Activated CD4-positive, alpha-beta T cell treated with anti-CD3 and anti-CD28 coated beads, Interleukin-2, amount 10 ng/mL, durations not matched to agents 7 days and 5 days (primary cell): ENCODE measurements at regions not wholly inside any gene's neighbourhood (a gene's known extent, or its start where the extent isn't known, plus 50 kb on each side); places are given as distances from the start of the nearest gene placed in this dataset.

Experiments
- CTCF ChIA-PET: fragments of 350-600 bp; sonication (Branson Sonifier 250); formaldehyde crosslinking; loops from one replicate; lab custom pipeline; 2021; ENCODE audit warnings: antibody characterized with exemption; lab: Charles Lee
- POLR2A ChIA-PET: fragments of 350-600 bp; sonication (Branson Sonifier 250); formaldehyde crosslinking; loops from one replicate; lab custom pipeline; 2021; ENCODE audit warnings: antibody characterized with exemption; lab: Charles Lee
- DNase-seq: peaks from one replicate; pipeline ENCODE4 v3.0.0-alpha.2; 2020
- H3K27ac Mint-ChIP-seq: one replicate; pipeline ENCODE4 v1.8.0; 2021; ENCODE audit warnings: mild to moderate bottlenecking, moderate library complexity, mixed read lengths
- H3K27me3 Mint-ChIP-seq: one replicate; pipeline ENCODE4 v1.8.0; 2021; ENCODE audit warnings: mixed read lengths
- H3K36me3 Mint-ChIP-seq: one replicate; pipeline ENCODE4 v1.8.0; 2021; ENCODE audit warnings: low read depth, mixed read lengths
- H3K4me1 Mint-ChIP-seq: one replicate; pipeline ENCODE4 v1.8.0; 2021; ENCODE audit warnings: mixed read lengths
- H3K4me3 Mint-ChIP-seq: one replicate; pipeline ENCODE4 v1.8.0; 2021; ENCODE audit warnings: mild to moderate bottlenecking, moderate library complexity, mixed read lengths
- H3K9me3 Mint-ChIP-seq: one replicate; pipeline ENCODE4 v1.8.0; 2021; ENCODE audit warnings: mixed read lengths

DNA sequence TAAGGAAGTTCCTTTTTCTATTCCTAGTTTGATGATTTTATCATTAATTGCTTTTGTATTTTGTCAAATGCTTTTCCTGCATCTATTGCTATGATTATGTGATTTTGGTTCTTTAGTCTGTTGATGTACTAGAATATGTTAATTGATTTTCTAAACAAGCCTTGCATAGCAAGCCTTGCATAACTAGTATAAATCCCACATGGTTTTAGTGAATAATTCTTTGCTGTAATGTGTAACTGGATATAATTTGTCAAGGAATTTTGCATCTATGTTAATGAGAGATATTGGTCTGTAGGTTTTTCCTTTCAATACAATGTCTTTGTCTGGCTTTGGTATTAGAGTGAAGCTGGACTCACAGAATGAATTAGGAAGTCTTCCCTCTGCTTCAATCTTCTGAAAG, 460.2 kb downstream of the LTN1 start:
- H3K9me3 Mint-ChIP-seq: no peaks in the 10 kb centered on the region
- H3K27ac Mint-ChIP-seq: no peak overlapping the region
- H3K4me1 Mint-ChIP-seq: no peaks in the 10 kb centered on the region
- ChIA-PET CTCF (no interaction called here), POLR2A (no interaction called here)
- DNase-seq: no peak
- H3K36me3 Mint-ChIP-seq: no peaks in the 10 kb centered on the region
- no peak overlapping the region for H3K4me3 Mint-ChIP-seq
- peaks cover 14% of the 10 kb centered on the region for H3K27me3 Mint-ChIP-seq

DNA sequence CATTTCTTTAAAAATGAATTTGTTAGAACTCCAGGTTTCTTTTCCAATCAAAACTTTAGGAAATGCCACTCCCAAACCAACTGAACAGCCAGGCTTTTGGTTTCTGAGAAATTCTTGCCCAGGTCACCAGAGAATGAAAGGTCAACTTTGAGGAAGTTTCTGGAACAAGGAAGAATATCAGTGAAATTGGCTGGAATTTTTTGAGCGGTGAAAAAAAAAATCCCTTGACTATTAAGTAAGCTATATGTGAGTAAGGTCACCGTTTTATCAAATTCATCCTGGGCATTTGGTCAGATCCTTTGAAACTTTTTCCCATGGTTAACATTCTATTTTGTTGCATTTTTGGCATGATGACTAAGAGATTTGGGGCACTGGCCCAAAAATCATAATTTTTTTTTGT, 469.3 kb downstream of the LTN1 start:
- ChIA-PET CTCF (interaction anchor here (0.6 kb wide), 1 partner anchor 267 kb away, joined by 3 read pairs; no protein-coding TSS in a partner anchor), POLR2A (no interaction called here)
- H3K4me3 Mint-ChIP-seq: no peak overlapping the region
- H3K36me3 Mint-ChIP-seq: no peaks in the 10 kb centered on the region
- peaks cover 4% of the 10 kb centered on the region for H3K27me3 Mint-ChIP-seq
- no peaks in the 10 kb centered on the region for H3K9me3 Mint-ChIP-seq
- no peak for DNase-seq
- no peak overlapping the region for H3K27ac Mint-ChIP-seq
- no peaks in the 10 kb centered on the region for H3K4me1 Mint-ChIP-seq

DNA sequence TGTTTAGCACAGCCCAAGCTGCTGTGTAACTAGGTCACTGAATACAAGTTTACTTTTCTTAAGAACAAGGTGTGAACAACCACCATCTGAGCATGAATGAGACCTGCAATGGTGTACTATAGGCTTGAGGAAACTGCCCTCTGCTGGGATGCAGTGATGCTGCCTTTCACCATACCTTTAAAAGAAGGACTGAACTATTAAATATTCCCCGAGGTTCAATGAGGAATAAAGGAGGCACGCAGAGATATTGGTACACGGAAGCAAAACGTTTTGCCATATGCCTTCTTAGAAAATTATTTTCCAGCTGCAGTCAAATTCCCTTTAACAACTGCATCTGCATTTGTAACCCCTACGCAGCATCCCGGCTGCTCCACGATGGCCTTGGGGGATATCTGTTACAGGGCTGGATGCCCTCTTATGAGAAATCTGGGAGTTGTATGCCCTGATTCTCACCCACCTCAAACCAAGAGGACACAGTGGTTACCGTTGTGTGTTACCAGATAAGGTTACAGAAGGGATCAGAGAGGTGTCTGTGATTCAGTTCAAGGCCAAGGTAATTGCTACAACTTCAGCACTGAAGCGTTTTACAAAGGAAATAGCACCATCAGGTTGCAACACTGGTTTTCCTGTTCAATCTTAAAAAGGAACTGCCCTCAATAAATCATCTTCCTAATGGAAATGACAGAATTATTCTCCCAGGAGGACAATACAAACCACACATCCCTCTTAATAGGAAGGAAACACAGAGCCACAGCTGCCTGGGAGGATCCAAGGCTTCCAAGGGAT, 470.5 kb downstream of the LTN1 start:
- Mint-ChIP-seq H3K27ac (no peak overlapping the region), H3K27me3 (peaks cover 4% of the 10 kb centered on the region), H3K4me3 (no peak overlapping the region), H3K9me3 (no peaks in the 10 kb centered on the region), H3K36me3 (no peaks in the 10 kb centered on the region), H3K4me1 (no peaks in the 10 kb centered on the region)
- no peak for DNase-seq
- ChIA-PET CTCF (interaction anchor here (1.2 kb wide), 1 partner anchor 224 kb away, joined by 3 read pairs; no protein-coding TSS in a partner anchor), POLR2A (no interaction called here)

DNA sequence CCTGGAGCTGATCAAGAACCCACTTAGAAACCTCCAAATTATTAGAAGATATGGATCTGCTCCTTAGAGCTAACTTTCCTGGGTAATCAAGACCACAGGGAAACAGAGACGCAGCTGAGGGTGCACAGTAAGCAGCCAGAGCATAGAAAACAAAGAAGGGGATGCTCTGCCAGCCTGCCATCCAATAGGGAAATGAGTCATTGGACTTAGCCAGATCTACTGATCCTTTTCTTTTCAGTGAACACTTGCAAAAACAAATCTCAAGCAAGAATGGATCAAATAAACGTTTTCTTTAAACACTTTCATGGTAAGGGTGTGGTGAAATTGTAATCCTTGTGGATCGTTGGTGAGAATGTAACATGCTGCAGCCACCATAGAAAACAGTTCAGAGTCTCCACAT, 474.0 kb downstream of the LTN1 start:
- CTCF ChIA-PET: interaction anchor here (3.2 kb wide), 1 partner anchor 227 kb away, joined by 16 read pairs; no protein-coding TSS in a partner anchor
- H3K27ac Mint-ChIP-seq: no peak overlapping the region
- no peaks in the 10 kb centered on the region for H3K9me3 Mint-ChIP-seq
- no peak overlapping the region for H3K4me3 Mint-ChIP-seq
- no peaks in the 10 kb centered on the region for H3K4me1 Mint-ChIP-seq
- H3K27me3 Mint-ChIP-seq: no peaks in the 10 kb centered on the region
- no peak for DNase-seq
- no peaks in the 10 kb centered on the region for H3K36me3 Mint-ChIP-seq
- POLR2A ChIA-PET: no interaction called here

DNA sequence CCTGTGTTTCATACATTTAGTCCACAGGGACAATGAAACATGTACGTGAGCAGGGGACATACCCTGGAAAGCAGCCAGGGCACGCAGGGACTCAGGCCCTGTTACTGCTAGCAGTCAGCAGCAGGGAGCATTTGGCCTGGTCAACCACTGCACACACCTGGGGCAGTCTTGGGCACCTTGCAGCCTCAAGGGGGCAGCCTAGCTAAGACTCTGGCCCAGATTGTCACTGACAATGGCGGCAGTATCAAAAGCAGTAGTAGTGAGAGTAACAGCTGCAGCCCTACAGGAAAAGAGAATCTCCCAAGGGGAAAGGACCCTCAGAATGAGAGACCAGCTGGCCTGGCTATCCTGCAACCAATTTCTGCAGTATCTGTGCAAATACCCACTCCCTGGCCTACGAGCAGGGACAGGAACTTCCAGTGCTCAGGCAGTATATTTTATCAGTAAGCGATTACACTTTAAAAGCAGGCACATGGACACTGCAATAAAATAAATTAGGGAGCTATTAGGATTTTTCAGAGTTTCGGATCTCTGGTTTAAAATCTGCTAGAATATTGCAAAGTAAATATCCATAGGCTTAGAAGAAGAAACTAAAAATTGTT, 475.6 kb downstream of the LTN1 start:
- DNase-seq: peak; percentile 69
- POLR2A ChIA-PET: no interaction called here
- Mint-ChIP-seq H3K27me3 (peaks cover 1% of the 10 kb centered on the region), H3K36me3 (no peaks in the 10 kb centered on the region), H3K4me3 (no peak overlapping the region), H3K27ac (no peak overlapping the region), H3K4me1 (no peaks in the 10 kb centered on the region), H3K9me3 (no peaks in the 10 kb centered on the region)
- CTCF ChIA-PET: interaction anchor here (1.0 to 3.2 kb wide), 3 partner anchors 12 to 228 kb away, joined by 3 to 16 read pairs (median 3); no protein-coding TSS in a partner anchor

DNA sequence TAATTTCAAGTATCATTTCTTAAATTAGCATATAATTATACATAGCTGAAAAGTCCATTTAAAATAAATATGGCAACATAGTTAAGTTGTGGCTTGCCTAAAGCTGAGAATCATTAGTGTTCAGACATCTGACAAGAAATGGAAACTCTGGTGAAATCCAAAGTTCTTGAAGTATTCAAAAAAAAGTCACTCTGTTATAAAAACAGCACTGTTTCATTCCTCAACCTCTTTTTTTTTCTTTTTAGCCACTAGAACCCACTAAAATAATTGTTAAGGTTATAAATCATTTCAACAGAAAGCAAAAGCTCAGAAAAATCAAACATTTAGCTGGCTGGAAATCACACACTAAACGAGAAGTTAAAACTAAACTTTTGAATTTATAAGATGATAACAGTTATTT, 476.7 kb downstream of the LTN1 start:
- Mint-ChIP-seq H3K27ac (no peak overlapping the region), H3K9me3 (no peaks in the 10 kb centered on the region), H3K36me3 (no peaks in the 10 kb centered on the region), H3K4me3 (no peak overlapping the region), H3K27me3 (peaks cover 1% of the 10 kb centered on the region), H3K4me1 (no peaks in the 10 kb centered on the region)
- no peak for DNase-seq
- ChIA-PET POLR2A (no interaction called here), CTCF (interaction anchor here (3.2 kb wide), 1 partner anchor 229 kb away, joined by 16 read pairs; no protein-coding TSS in a partner anchor)

DNA sequence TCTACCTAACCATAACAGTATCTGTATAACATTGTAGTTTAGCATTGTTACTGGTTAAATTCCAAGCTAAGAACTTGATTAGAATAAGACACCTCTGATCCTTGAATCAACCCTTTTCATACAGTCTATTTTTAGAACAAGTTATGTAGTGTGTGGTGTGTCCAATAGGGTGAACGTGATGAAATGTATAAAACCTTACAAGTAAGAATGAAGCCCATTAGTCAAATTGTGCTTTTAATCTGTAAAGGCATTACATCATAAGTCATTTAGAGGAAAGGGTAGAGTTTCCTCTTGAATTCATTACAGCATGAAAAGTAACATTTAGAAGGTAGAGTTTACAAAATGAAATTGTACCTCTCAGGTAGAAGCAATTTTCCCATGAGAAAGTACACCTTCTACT, 479.2 kb downstream of the LTN1 start:
- Mint-ChIP-seq H3K9me3 (no peaks in the 10 kb centered on the region), H3K4me3 (no peak overlapping the region), H3K36me3 (no peaks in the 10 kb centered on the region), H3K27ac (no peak overlapping the region), H3K4me1 (no peaks in the 10 kb centered on the region), H3K27me3 (peaks cover 3% of the 10 kb centered on the region)
- no peak for DNase-seq
- POLR2A ChIA-PET: no interaction called here
- CTCF ChIA-PET: no interaction called here

DNA sequence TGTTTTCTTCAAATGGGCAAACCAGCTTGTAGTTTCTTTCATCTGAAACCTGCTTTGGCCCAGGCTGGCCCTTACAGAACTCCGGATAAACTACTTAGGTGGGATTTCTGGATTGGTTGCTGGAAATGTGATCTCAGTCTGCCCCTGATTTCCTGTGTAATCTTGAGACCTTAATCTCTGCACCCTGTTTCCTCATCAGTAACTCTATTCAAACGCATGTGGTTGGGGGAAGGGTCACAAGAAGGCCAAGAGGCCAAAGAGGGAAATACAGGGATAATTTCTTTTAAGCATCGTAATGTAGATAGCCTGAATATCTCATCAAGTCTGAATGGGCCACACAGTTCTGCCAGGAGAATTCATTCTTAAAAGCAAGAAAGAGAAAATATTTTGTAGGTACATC, 483.6 kb downstream of the LTN1 start:
- ChIA-PET POLR2A (no interaction called here), CTCF (no interaction called here)
- no peak overlapping the region for H3K4me3 Mint-ChIP-seq
- H3K27me3 Mint-ChIP-seq: peaks cover 3% of the 10 kb centered on the region
- H3K9me3 Mint-ChIP-seq: no peaks in the 10 kb centered on the region
- H3K36me3 Mint-ChIP-seq: no peaks in the 10 kb centered on the region
- H3K27ac Mint-ChIP-seq: no peak overlapping the region
- DNase-seq: no peak
- no peaks in the 10 kb centered on the region for H3K4me1 Mint-ChIP-seq

DNA sequence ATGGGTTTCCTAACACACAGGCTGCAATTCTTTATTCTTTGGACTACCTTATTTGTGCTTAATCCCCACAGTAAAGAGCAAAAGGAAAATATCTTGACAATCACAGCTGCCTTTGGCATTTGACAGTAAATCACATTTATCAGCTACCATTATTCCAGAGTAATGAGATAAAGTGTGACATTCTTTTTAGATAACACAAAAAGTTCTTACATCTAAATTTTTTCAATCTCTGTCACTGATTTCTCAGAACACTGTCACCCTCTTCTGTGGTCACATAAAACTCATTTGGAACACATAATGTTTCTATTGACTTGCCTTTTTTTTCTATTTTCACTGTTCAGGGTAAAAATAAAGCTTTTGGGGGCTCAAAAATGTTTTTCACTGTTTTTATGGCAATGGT, 484.6 kb downstream of the LTN1 start:
- ChIA-PET CTCF (no interaction called here), POLR2A (no interaction called here)
- H3K27me3 Mint-ChIP-seq: peaks cover 3% of the 10 kb centered on the region
- H3K4me1 Mint-ChIP-seq: no peaks in the 10 kb centered on the region
- no peak overlapping the region for H3K4me3 Mint-ChIP-seq
- H3K36me3 Mint-ChIP-seq: no peaks in the 10 kb centered on the region
- DNase-seq: no peak
- no peak overlapping the region for H3K27ac Mint-ChIP-seq
- H3K9me3 Mint-ChIP-seq: no peaks in the 10 kb centered on the region

DNA sequence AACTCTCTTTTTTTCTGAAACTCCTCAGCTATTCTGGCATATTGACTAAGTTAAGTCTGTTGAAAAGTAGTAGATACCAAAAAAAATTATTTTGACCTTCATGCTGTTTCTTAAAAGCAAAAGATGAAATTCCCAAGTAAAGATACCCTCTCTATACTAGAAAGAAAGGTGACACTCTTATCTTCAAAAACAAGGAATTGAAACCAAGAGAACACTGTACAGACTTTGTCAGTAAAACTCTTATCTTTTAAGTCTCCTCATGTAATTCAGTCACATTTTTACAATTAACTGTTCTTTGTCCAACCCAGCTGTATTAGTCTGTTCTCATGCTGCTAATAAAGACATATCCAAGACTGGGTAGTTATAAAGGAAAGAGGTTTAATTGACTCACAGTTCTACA, 496.2 kb downstream of the LTN1 start:
- no peak overlapping the region for H3K4me3 Mint-ChIP-seq

DNA sequence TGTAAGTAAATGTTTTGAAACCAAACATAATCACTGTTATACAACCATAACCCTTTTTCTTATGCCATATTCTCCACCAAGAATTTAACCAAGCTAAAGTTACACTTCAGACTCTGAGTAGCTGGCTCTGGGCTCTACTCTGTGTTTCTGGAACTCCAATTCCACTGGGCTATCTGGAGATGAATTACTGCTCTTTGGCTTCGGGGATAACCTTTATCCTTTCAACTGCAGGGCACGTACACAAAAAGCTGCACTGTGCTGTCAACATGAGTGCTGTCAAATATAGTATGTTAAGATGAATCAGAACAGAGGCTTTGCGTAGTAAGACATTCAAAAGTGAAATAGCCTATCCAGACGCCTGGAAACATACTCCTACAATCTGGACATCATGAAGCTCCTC, 500.6 kb downstream of the LTN1 start:
- no peaks in the 10 kb centered on the region for H3K36me3 Mint-ChIP-seq

More for the DNA sequence above, 496.2 kb downstream of the LTN1 start:
- H3K4me1 Mint-ChIP-seq: no peaks in the 10 kb centered on the region
- DNase-seq: no peak
- peaks cover 4% of the 10 kb centered on the region for H3K27me3 Mint-ChIP-seq
- CTCF ChIA-PET: interaction anchor here (1.2 kb wide), 1 partner anchor 13 kb away, joined by 3 read pairs; no protein-coding TSS in a partner anchor
- no peak overlapping the region for H3K27ac Mint-ChIP-seq
- H3K36me3 Mint-ChIP-seq: no peaks in the 10 kb centered on the region
- H3K9me3 Mint-ChIP-seq: no peaks in the 10 kb centered on the region
- POLR2A ChIA-PET: no interaction called here

DNA sequence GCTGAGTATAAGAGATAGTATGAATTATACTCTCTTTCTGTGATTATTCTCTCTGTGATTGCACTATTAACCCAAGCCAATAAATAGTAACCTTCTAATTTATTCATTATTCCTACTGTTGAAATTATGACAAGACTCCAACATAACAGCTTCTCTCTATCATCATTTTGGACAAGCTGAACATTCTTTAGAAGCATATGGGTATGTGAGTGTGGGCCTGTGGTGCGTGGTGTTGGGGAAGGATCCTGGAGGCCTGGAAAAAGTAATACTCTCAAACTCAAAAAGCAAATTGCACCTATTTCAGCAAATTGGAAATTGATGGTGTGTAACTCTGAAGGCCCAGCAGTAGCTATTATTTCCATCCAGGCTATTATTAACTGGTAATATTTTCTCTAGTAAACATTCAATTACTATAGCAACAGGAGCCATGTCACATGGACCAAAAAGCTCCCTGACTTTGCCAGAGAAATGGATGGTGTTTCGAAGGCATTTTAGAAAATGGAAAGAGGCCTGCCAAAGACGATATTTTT, 502.8 kb downstream of the LTN1 start:
- DNase-seq: no peak
- POLR2A ChIA-PET: no interaction called here
- no peaks in the 10 kb centered on the region for H3K9me3 Mint-ChIP-seq
- CTCF ChIA-PET: interaction anchor here (0.6 to 1.0 kb wide), 3 partner anchors 11 to 15 kb away, joined by 3 to 7 read pairs (median 4); no protein-coding TSS in a partner anchor
- H3K36me3 Mint-ChIP-seq: no peaks in the 10 kb centered on the region
- no peaks in the 10 kb centered on the region for H3K4me1 Mint-ChIP-seq
- no peak overlapping the region for H3K4me3 Mint-ChIP-seq
- no peak overlapping the region for H3K27ac Mint-ChIP-seq
- peaks cover 1% of the 10 kb centered on the region for H3K27me3 Mint-ChIP-seq

More for the DNA sequence above, 500.6 kb downstream of the LTN1 start:
- H3K9me3 Mint-ChIP-seq: no peaks in the 10 kb centered on the region
- POLR2A ChIA-PET: no interaction called here
- no peak overlapping the region for H3K27ac Mint-ChIP-seq
- no peaks in the 10 kb centered on the region for H3K4me1 Mint-ChIP-seq
- CTCF ChIA-PET: interaction anchor here (1.1 kb wide), 1 partner anchor 253 kb away, joined by 3 read pairs; no protein-coding TSS in a partner anchor
- H3K27me3 Mint-ChIP-seq: peaks cover 4% of the 10 kb centered on the region
- H3K4me3 Mint-ChIP-seq: no peak overlapping the region
- no peak for DNase-seq

DNA sequence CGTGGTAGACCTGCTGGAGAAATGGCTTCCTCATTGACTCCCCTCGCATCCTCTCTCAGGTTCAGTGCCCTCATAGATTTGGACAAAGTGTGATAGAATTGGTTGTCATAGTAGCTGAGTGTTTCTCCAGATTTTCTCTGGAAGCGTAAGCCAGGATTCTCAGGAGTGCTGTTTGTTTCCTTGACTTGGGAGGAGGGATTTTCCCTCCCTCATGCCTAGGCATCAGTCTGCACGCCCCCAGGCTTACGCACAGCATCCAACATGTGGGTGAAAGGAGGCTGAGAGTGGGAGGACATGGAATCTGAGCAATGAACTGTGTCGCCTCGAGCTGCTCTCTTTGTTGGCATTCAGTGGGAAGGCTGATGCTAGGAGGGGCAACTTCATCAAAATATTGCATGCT, 503.5 kb downstream of the LTN1 start:
- Mint-ChIP-seq H3K36me3 (no peaks in the 10 kb centered on the region), H3K4me3 (no peak overlapping the region), H3K9me3 (no peaks in the 10 kb centered on the region), H3K4me1 (no peaks in the 10 kb centered on the region), H3K27me3 (peaks cover 1% of the 10 kb centered on the region), H3K27ac (no peak overlapping the region)
- DNase-seq: no peak
- CTCF ChIA-PET: interaction anchor here (1.0 kb wide), 1 partner anchor 43 kb away, joined by 3 read pairs; no protein-coding TSS in a partner anchor
- POLR2A ChIA-PET: no interaction called here
